LHCN-M2 (cell line): ENCODE measurements at regions not wholly inside any gene's neighbourhood (a gene's known extent, or its start where the extent isn't known, plus 50 kb on each side); places are given as distances from the start of the nearest gene placed in this dataset.
A peak's percentile ranks its signal among the peaks of the same experiment; 100 is the strongest.

Experiments
- DNase-seq: peaks from one replicate; pipeline ENCODE4 v3.0.0-alpha.2; 2012; ENCODE audit warnings: low read depth

- DNase-seq, result no peak
Observed at GRCh38 chr2:136468799-136469369, 296.5 kb upstream of the THSD7B start.

- no peak for DNase-seq
Observed at GRCh38 chr2:136452528-136452927, 312.8 kb upstream of the THSD7B start.

GRCh38 chr2:136448986-136449780, 316.2 kb upstream of the THSD7B start:
- no peak for DNase-seq

- DNase-seq, result no peak
Observed at GRCh38 chr2:136448432-136448831, 316.9 kb upstream of the THSD7B start.

GRCh38 chr2:136444323-136444722, 321.0 kb upstream of the THSD7B start:
- no peak for DNase-seq

- DNase-seq, result no peak
Observed at GRCh38 chr2:136443661-136444060, 321.7 kb upstream of the THSD7B start.

GRCh38 chr2:136441979-136442714, 323.2 kb upstream of the THSD7B start:
- no peak for DNase-seq

- no peak for DNase-seq
Observed at GRCh38 chr2:136439064-136439676, 321.2 kb upstream of the CXCR4 start.

GRCh38 chr2:136437461-136437860, 319.5 kb upstream of the CXCR4 start:
- no peak for DNase-seq

GRCh38 chr2:136436936-136437335, 319.0 kb upstream of the CXCR4 start:
- DNase-seq, result no peak

GRCh38 chr2:136434251-136434715, 316.3 kb upstream of the CXCR4 start:
- DNase-seq, result no peak

- no peak for DNase-seq
Observed at GRCh38 chr2:136433261-136433660, 315.3 kb upstream of the CXCR4 start.

- DNase-seq, result no peak
Observed at GRCh38 chr2:136424112-136424511, 306.2 kb upstream of the CXCR4 start.

GRCh38 chr2:136423516-136423996, 305.6 kb upstream of the CXCR4 start:
- peak; percentile 7 for DNase-seq

- DNase-seq, result no peak
Observed at GRCh38 chr2:136422512-136422911, 304.6 kb upstream of the CXCR4 start.

- DNase-seq, result no peak
Observed at GRCh38 chr2:136420346-136420745, 302.4 kb upstream of the CXCR4 start.

- DNase-seq, result no peak
Observed at GRCh38 chr2:136411946-136412345, 294.0 kb upstream of the CXCR4 start.

GRCh38 chr2:136410673-136411072, 292.7 kb upstream of the CXCR4 start:
- no peak for DNase-seq

- no peak for DNase-seq
Observed at GRCh38 chr2:136408795-136409194, 290.8 kb upstream of the CXCR4 start.

- no peak for DNase-seq
Observed at GRCh38 chr2:136407952-136408318, 290.0 kb upstream of the CXCR4 start.

GRCh38 chr2:136407117-136407951, 289.4 kb upstream of the CXCR4 start:
- no peak for DNase-seq
